WERI-Rb-1 (cell line): ENCODE measurements at regions not wholly inside any gene's neighbourhood (a gene's known extent, or its start where the extent isn't known, plus 50 kb on each side); places are given as distances from the start of the nearest gene placed in this dataset.

Experiments
- DNase-seq: peaks from one replicate; pipeline ENCODE4 v3.0.0-alpha.2; 2020
- H3K27ac ChIP-seq: fragments of 250-450 bp; sonication (Bioruptor Pico); 2 replicates; pipeline ENCODE4 v1.5.1; 2020; ENCODE audit warnings: mild to moderate bottlenecking, moderate library complexity
- H3K27me3 ChIP-seq: fragments of 250-450 bp; sonication (Bioruptor Pico); 2 replicates; pipeline ENCODE4 v1.5.1; 2021; ENCODE audit warnings: mild to moderate bottlenecking, low read depth, moderate library complexity; ENCODE audit not compliant: insufficient read depth, severe bottlenecking
- H3K36me3 ChIP-seq: fragments of 250-450 bp; sonication (Bioruptor Pico); 2 replicates; pipeline ENCODE4 v1.5.1; 2020; ENCODE audit warnings: mild to moderate bottlenecking, moderate library complexity
- H3K4me3 ChIP-seq: 2 replicates; pipeline ENCODE4 v1.5.1; 2011; ENCODE audit warnings: low read depth, mild to moderate bottlenecking, control low read depth, low read length
- H3K9me3 ChIP-seq: fragments of 250-450 bp; sonication (Bioruptor Pico); 2 replicates; pipeline ENCODE4 v1.5.1; 2021; ENCODE audit warnings: mild to moderate bottlenecking, moderate library complexity; ENCODE audit not compliant: severe bottlenecking
- TF ChIP-seq, protein P1 (sequence below): IDR thresholded peaks from 2 replicates; pipeline ENCODE4 v1.5.1; 2011; ENCODE audit warnings: low read depth, mild to moderate bottlenecking, control low read depth, inconsistent platforms, low read length

DNA sequence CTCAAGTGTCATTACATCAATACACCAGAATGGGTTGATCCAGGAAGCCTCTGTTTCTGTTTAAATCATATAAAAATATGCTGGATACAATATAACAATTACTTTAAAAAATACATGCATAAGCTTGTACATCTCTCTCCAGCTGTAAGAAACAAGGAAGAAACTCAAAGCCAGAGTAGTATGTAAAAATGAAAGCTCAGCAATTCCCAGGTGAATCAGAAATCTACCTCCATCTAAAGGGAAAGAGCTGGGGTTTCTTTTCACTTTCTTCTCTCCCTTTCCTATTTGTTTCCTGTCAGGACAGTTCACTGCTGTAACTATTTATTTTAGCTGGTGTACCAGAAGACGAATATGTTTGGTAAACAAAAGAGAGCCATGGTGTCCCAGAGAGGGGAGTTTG, 301.0 kb upstream of the C1orf87 start:
- H3K27me3 ChIP-seq: no peaks in the 10 kb centered on the region
- no peak overlapping the region for H3K4me3 ChIP-seq
- H3K27ac ChIP-seq: no peak overlapping the region
- H3K36me3 ChIP-seq: no peaks in the 10 kb centered on the region
- DNase-seq: no peak
- TF ChIP-seq, protein P1, sequence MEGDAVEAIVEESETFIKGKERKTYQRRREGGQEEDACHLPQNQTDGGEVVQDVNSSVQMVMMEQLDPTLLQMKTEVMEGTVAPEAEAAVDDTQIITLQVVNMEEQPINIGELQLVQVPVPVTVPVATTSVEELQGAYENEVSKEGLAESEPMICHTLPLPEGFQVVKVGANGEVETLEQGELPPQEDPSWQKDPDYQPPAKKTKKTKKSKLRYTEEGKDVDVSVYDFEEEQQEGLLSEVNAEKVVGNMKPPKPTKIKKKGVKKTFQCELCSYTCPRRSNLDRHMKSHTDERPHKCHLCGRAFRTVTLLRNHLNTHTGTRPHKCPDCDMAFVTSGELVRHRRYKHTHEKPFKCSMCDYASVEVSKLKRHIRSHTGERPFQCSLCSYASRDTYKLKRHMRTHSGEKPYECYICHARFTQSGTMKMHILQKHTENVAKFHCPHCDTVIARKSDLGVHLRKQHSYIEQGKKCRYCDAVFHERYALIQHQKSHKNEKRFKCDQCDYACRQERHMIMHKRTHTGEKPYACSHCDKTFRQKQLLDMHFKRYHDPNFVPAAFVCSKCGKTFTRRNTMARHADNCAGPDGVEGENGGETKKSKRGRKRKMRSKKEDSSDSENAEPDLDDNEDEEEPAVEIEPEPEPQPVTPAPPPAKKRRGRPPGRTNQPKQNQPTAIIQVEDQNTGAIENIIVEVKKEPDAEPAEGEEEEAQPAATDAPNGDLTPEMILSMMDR: no peak
- no peaks in the 10 kb centered on the region for H3K9me3 ChIP-seq

DNA sequence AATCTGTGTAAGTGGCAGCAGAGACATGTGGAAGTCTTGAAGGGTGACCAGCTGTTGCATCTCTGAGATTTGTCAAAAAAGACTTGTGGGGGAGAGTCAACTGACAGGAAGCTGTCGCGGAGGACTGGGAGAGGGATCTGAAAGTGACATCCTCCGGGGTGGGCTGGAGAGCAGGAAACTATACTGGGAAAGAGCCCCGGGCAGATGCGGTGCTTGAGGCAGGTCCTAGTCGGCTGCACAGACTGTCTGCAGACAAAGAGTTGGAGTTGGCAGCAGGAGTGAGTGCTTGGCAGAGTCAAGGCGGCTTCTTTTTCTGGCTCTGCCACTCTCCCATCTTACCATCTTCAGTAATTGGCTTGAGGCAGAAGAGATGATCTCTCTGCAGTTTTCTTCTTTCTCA, 294.0 kb upstream of the C1orf87 start:
- H3K9me3 ChIP-seq: no peaks in the 10 kb centered on the region
- no peak overlapping the region for H3K27ac ChIP-seq
- no peak for DNase-seq
- no peaks in the 10 kb centered on the region for H3K27me3 ChIP-seq
- H3K4me3 ChIP-seq: no peak overlapping the region
- TF ChIP-seq, protein P1: no peak
- no peaks in the 10 kb centered on the region for H3K36me3 ChIP-seq

DNA sequence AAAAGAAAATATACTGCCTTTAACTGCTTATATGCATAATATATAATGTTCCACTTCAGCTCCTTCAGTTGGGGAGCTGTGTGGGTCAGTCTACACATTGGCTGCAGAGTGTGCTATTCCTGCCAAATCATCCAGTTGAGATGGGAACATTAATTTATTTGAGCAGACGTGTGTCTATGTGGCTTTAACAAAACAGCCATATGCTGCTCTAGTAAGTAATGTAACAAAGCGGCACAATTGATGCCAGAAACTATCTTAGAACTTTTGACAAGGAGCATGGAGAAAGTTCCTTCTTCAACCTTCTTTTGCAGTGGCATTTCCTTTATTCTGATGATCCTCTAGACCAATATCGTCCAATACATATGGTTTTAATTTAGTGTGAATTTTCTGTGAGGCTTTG, 285.9 kb upstream of the C1orf87 start:
- no peaks in the 10 kb centered on the region for H3K27me3 ChIP-seq
- no peak overlapping the region for H3K27ac ChIP-seq
- H3K4me3 ChIP-seq: no peak overlapping the region
- H3K9me3 ChIP-seq: no peaks in the 10 kb centered on the region
- TF ChIP-seq, protein P1: no peak
- H3K36me3 ChIP-seq: no peaks in the 10 kb centered on the region
- no peak for DNase-seq

DNA sequence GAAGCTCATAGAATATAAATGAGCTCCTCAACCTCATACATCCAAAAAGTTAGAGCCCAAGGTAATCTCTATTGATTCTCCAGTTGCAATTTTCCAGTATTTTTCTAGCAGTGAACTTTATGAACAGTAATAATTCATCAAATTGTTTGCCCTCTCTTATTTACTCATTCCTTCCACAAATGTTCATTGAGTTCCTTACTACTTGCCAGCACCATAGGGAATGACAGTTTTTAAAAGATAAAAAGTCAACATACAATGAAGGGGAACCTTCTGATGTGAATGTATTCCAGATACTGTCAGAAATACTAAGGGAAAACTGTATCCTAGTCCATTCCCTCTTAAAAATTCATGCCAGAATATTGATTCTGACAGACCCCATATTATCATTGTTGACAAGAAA, 277.0 kb upstream of the C1orf87 start:
- Histone ChIP-seq H3K36me3 (no peaks in the 10 kb centered on the region), H3K27ac (no peak overlapping the region), H3K9me3 (no peaks in the 10 kb centered on the region), H3K4me3 (no peak overlapping the region), H3K27me3 (no peaks in the 10 kb centered on the region)
- TF ChIP-seq, protein P1: no peak
- no peak for DNase-seq

DNA sequence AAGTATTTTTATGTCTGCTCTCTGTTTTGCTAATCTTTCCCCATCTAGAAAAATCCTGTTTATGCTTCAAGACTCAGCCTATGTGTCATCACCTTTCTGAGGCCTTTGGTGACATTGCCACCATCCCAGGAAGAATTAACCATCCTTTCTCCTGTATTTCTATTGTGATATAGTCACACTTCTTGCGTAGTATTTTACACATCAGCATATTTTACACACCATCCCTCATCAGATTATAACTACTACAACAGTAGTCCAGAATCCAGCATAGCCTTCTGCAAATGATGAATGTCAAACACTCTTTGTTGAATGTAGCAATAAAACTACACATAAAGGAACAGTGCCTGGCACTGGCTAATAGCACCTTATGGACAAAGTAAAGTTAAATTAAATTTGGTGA, 275.3 kb upstream of the C1orf87 start:
- TF ChIP-seq, protein P1: no peak
- H3K9me3 ChIP-seq: no peaks in the 10 kb centered on the region
- no peaks in the 10 kb centered on the region for H3K27me3 ChIP-seq
- no peak overlapping the region for H3K4me3 ChIP-seq
- no peak overlapping the region for H3K27ac ChIP-seq
- DNase-seq: no peak
- no peaks in the 10 kb centered on the region for H3K36me3 ChIP-seq

DNA sequence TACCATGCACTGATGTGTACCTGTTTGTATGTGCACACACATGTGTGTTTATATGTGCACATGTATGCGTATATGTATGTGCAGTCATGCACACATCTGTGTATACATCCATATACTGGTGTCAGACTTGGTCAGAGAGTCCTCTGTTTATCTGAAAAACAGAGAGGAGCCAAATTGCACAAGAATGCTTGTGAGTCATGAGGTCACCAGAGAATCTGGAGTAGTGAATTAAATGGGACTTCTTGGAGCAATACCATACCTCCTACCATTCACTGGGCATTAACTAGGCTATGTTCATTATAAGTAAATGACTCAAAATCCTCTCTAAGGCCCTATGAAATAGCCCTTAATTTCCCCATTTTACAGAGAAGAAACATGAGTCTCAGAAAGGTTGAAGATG, 272.1 kb upstream of the C1orf87 start:
- no peak overlapping the region for H3K27ac ChIP-seq
- H3K9me3 ChIP-seq: no peaks in the 10 kb centered on the region
- no peak overlapping the region for H3K4me3 ChIP-seq
- DNase-seq: no peak
- TF ChIP-seq, protein P1: no peak
- H3K36me3 ChIP-seq: no peaks in the 10 kb centered on the region
- no peaks in the 10 kb centered on the region for H3K27me3 ChIP-seq
